HCT116 (cell line): ENCODE measurements at regions not wholly inside any gene's neighbourhood (a gene's known extent, or its start where the extent isn't known, plus 50 kb on each side); places are given as distances from the start of the nearest gene placed in this dataset.

Experiments
- ATAC-seq: fragments of 200-7000 bp; cut with Tn5 transposase; 2 replicates; pipeline ENCODE4 v1.9.1; 2020; ENCODE audit warnings: mild to moderate bottlenecking, moderate library complexity
- BruUV-seq: library from RNA; stranded (reverse); fragments of 400-500 nt; replicated peaks from 2 replicates; lab custom pipeline; 2021; lab: Mats Ljungman, UMichigan
- CTCF ChIA-PET: fragments of 300-600 bp; sonication (Branson Sonifier 250); formaldehyde crosslinking; loops from one replicate; lab custom pipeline; 2021; ENCODE audit warnings: antibody characterized with exemption; lab: Charles Lee
- POLR2A ChIA-PET: fragments of 300-600, 350-600 bp; sonication (Branson Sonifier 250); formaldehyde crosslinking; loops from one replicate; lab custom pipeline; 2021; ENCODE audit warnings: antibody characterized with exemption; lab: Charles Lee
- RAD21 ChIA-PET, 2 experiments: fragments of 300-600 bp; sonication (Branson Sonifier 250); formaldehyde crosslinking; loops; one replicate each; lab custom pipeline; 2023; ENCODE audit warnings: low total read pairs in 2 of 2; ENCODE audit not compliant: uncharacterized antibody in 2 of 2, unreplicated experiment in 2 of 2, low non-redundant PET in 1 of 2; lab: Charles Lee
- DNase-seq: peaks from one replicate; pipeline ENCODE4 v3.0.0-alpha.2; 2010; ENCODE audit warnings: low read depth, low spot score
- H2AFZ ChIP-seq: fragments of 200-600 bp; shearing (Covaris generic), sonication (generic); 2 replicates; pipeline ENCODE4 v1.6.1; 2017; ENCODE audit warnings: low read depth, mixed run types, mixed read lengths, antibody characterized with exemption, low read length; ENCODE audit not compliant: poor library complexity, severe bottlenecking
- H3K27ac ChIP-seq: 2 replicates; pipeline ENCODE4 v1.5.1; 2012; ENCODE audit warnings: low read depth, low read length
- H3K27me3 ChIP-seq: fragments of 200-600 bp; sonication (generic); 2 replicates; pipeline ENCODE4 v1.6.1; 2016; ENCODE audit warnings: mixed run types, low read length, mixed read lengths; ENCODE audit not compliant: insufficient read depth
- H3K36me3 ChIP-seq, 2 experiments: fragments of 200-500 bp in 1 of 2; fragments of 200-600 bp in 1 of 2; sonication (Bioruptor generic) in 1 of 2; sonication (generic) in 1 of 2; 2 replicates each; pipeline versions ENCODE4 v1.5.1 to v1.6.1; 2014 to 2016; ENCODE audit warnings: low read length in 2 of 2, inconsistent platforms in 1 of 2, mixed read lengths in 1 of 2, mixed run types in 1 of 2; ENCODE audit not compliant: insufficient read depth in 2 of 2, control insufficient read depth in 1 of 2
- H3K4me1 ChIP-seq, 2 experiments: fragments of 200-600 bp in 1 of 2; sonication (generic) in 1 of 2; 2 replicates each; pipeline versions ENCODE4 v1.5.1 to v1.6.1; 2012 to 2017; ENCODE audit warnings: low read length in 2 of 2, inconsistent platforms in 1 of 2, mild to moderate bottlenecking in 1 of 2, mixed read lengths in 1 of 2, mixed run types in 1 of 2, moderate library complexity in 1 of 2; ENCODE audit not compliant: insufficient read depth in 2 of 2, control insufficient read depth in 1 of 2
- H3K4me2 ChIP-seq: fragments of 200-600 bp; sonication (generic); 2 replicates; pipeline ENCODE4 v1.6.1; 2017; ENCODE audit warnings: mixed run types, low read length, mixed read lengths
- H3K4me3 ChIP-seq, 2 experiments: fragments of 200-600 bp in 1 of 2; sonication (generic) in 1 of 2; replicated peaks in 1 of 2; 2 replicates each; pipeline ENCODE4 v1.5.1; 2011 to 2016; ENCODE audit warnings: low read length in 2 of 2, control low read depth in 1 of 2, low read depth in 1 of 2, mild to moderate bottlenecking in 1 of 2, mixed read lengths in 1 of 2, mixed run types in 1 of 2
- H3K79me2 ChIP-seq: fragments of 200-600 bp; sonication (generic); 2 replicates; pipeline ENCODE4 v1.6.1; 2017; ENCODE audit warnings: mild to moderate bottlenecking, mixed run types, low read length, moderate library complexity, mixed read lengths; ENCODE audit not compliant: insufficient read depth
- H3K9ac ChIP-seq: fragments of 200-600 bp; sonication (generic); 2 replicates; pipeline ENCODE4 v1.6.1; 2016; ENCODE audit warnings: low read length, mixed read lengths
- H3K9me2 ChIP-seq: fragments of 200-600 bp; sonication (generic), shearing (Covaris generic); 2 replicates; pipeline ENCODE4 v1.6.1; 2017; ENCODE audit warnings: mixed run types, mild to moderate bottlenecking, moderate library complexity; ENCODE audit not compliant: insufficient read depth
- H3K9me3 ChIP-seq, 2 experiments: fragments of 200-500 bp in 1 of 2; fragments of 200-600 bp in 1 of 2; sonication (Bioruptor generic) in 1 of 2; sonication (generic) in 1 of 2; 2 replicates each; pipeline ENCODE4 v1.6.1; 2014 to 2017; ENCODE audit warnings: low read length in 2 of 2, mixed read lengths in 2 of 2, inconsistent platforms in 1 of 2, low read depth in 1 of 2, mild to moderate bottlenecking in 1 of 2, mixed run types in 1 of 2, moderate library complexity in 1 of 2; ENCODE audit not compliant: control insufficient read depth in 1 of 2, insufficient read depth in 1 of 2
- H4K20me1 ChIP-seq: fragments of 200-600 bp; sonication (generic), shearing (Covaris generic); 2 replicates; pipeline ENCODE4 v1.6.1; 2017; ENCODE audit warnings: mixed run types, mild to moderate bottlenecking, moderate library complexity; ENCODE audit not compliant: insufficient read depth
- CBX3 ChIP-seq: IDR thresholded peaks from 2 replicates; pipeline ENCODE4 v1.6.1; 2012; ENCODE audit warnings: low read depth
- CEBPB ChIP-seq: IDR thresholded peaks from 2 replicates; pipeline ENCODE4 v1.6.1; 2012; ENCODE audit warnings: low read depth
- EGR1 ChIP-seq: IDR thresholded peaks from 2 replicates; pipeline ENCODE4 v1.6.1; 2012; ENCODE audit warnings: low read depth
- ELF1 ChIP-seq: IDR thresholded peaks from 2 replicates; pipeline ENCODE4 v1.6.1; 2012; ENCODE audit warnings: low read depth, borderline replicate concordance
- EZH2 ChIP-seq: fragments of 200-600 bp; sonication (generic); IDR thresholded peaks from 2 replicates; pipeline ENCODE4 v1.6.1; 2017; ENCODE audit warnings: antibody characterized with exemption, mixed run types
- EZH2phosphoT487 ChIP-seq: fragments of 200-600 bp; IDR thresholded peaks from 2 replicates; pipeline ENCODE4 v1.6.1; 2018; ENCODE audit warnings: antibody characterized with exemption, borderline replicate concordance
- FOSL1 ChIP-seq: IDR thresholded peaks from 2 replicates; pipeline ENCODE4 v1.6.1; 2012; ENCODE audit warnings: low read depth
- POLR2A ChIP-seq: IDR thresholded peaks from 2 replicates; pipeline ENCODE4 v1.7.0; 2011; ENCODE audit warnings: borderline replicate concordance; ENCODE audit not compliant: insufficient read depth, insufficient read length; ENCODE audit errors: extremely low read depth
- POLR2AphosphoS5 ChIP-seq: IDR thresholded peaks from 2 replicates; pipeline ENCODE4 v1.6.1; 2011; ENCODE audit warnings: mild to moderate bottlenecking, low read depth, low read length, moderate library complexity
- RAD21 ChIP-seq: IDR thresholded peaks from 2 replicates; pipeline ENCODE4 v1.6.1; 2012; ENCODE audit warnings: low read depth, mild to moderate bottlenecking
- SIN3A ChIP-seq: IDR thresholded peaks from 2 replicates; pipeline ENCODE4 v1.6.1; 2012; ENCODE audit warnings: low read depth
- SRF ChIP-seq: IDR thresholded peaks from 2 replicates; pipeline ENCODE4 v1.6.1; 2012; ENCODE audit warnings: low read depth
- TCF7L2 ChIP-seq: IDR thresholded peaks from 2 replicates; pipeline ENCODE4 v1.7.0; 2011; ENCODE audit warnings: borderline replicate concordance, inconsistent platforms; ENCODE audit not compliant: insufficient read depth, insufficient read length; ENCODE audit errors: extremely low read depth
- YY1 ChIP-seq: IDR thresholded peaks from 2 replicates; pipeline ENCODE4 v1.6.1; 2011; ENCODE audit warnings: low read length, low read depth, moderate library complexity, mild to moderate bottlenecking; ENCODE audit not compliant: insufficient replicate concordance; ENCODE audit errors: extremely low read depth
- ZFX ChIP-seq: fragments of 450-650 bp; IDR thresholded peaks from 2 replicates; pipeline ENCODE4 v1.6.1; 2017
- intact Hi-C: fragments of 100-400 bp; cut with micrococcal nuclease; formaldehyde crosslinking; loops from 2 replicates; pipeline ENCODE4 v1.10.0; 2022
- TF ChIP-seq, protein P1 (sequence below): IDR thresholded peaks from 2 replicates; pipeline ENCODE4 v1.6.1; 2012
- TF ChIP-seq, protein P2 (sequence below): IDR thresholded peaks from 2 replicates; pipeline ENCODE4 v1.6.1; 2012
- TF ChIP-seq, protein P3 (sequence below): IDR thresholded peaks from 2 replicates; pipeline ENCODE4 v1.6.1; 2012; ENCODE audit warnings: low read depth

DNA sequence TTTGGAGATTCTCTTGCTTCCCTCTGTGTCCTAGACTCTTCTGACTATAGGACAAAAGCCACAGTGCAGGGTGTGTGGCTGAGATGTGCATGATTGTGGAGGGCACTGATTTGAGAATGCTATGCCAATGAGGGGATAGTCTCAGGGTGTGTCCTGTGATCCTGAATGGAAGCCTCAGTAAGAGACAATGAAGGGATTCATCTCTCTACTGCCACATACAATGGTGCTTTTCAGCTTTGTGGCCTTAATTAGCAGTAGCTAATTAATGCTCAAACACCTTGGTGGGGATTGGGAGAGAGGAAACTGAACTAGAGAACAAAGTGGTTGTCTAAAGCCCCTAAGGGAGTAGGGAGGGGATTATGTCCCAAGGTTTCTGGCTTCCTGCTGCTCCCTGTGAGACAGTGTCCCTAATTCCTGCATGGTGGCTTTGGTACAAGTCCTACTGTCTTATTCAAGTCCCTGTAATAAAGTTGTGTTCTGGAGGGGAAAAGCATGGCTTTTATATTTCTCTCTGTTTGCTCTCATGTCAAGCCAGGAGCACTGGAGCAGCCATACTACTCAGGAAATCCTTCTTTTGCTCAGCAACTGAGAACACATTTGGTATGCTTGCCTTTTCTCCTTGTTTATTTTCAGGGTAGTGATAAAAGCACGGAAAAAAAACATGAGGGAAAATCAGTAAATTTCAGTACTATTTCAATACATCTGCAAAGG is 415.2 kb upstream of the TCF4 start:
- no peak for ATAC-seq
- no peak overlapping the region for H3K27ac ChIP-seq
- intact Hi-C loops, result no loop called here
- no peak overlapping the region for H3K4me3 ChIP-seq
- no peak overlapping the region for H3K4me2 ChIP-seq
- no peak overlapping the region for H3K9ac ChIP-seq
- H4K20me1 ChIP-seq, result no peaks in the 10 kb centered on the region
- H3K36me3 ChIP-seq, result no peaks in the 10 kb centered on the region
- TF ChIP-seq CEBPB (no peak), EZH2 (no peak), CBX3 (no peak), ZFX (no peak), FOSL1 (no peak), YY1 (no peak), ELF1 (no peak), RAD21 (no peak), POLR2AphosphoS5 (no peak), TCF7L2 (no peak), SIN3A (no peak), EZH2phosphoT487 (no peak), EGR1 (no peak), SRF (no peak), POLR2A (no peak)
- TF ChIP-seq, protein P1, sequence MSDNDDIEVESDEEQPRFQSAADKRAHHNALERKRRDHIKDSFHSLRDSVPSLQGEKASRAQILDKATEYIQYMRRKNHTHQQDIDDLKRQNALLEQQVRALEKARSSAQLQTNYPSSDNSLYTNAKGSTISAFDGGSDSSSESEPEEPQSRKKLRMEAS, result no peak
- TF ChIP-seq, protein P2, sequence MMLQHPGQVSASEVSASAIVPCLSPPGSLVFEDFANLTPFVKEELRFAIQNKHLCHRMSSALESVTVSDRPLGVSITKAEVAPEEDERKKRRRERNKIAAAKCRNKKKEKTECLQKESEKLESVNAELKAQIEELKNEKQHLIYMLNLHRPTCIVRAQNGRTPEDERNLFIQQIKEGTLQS, result no peak
- TF ChIP-seq, protein P3, sequence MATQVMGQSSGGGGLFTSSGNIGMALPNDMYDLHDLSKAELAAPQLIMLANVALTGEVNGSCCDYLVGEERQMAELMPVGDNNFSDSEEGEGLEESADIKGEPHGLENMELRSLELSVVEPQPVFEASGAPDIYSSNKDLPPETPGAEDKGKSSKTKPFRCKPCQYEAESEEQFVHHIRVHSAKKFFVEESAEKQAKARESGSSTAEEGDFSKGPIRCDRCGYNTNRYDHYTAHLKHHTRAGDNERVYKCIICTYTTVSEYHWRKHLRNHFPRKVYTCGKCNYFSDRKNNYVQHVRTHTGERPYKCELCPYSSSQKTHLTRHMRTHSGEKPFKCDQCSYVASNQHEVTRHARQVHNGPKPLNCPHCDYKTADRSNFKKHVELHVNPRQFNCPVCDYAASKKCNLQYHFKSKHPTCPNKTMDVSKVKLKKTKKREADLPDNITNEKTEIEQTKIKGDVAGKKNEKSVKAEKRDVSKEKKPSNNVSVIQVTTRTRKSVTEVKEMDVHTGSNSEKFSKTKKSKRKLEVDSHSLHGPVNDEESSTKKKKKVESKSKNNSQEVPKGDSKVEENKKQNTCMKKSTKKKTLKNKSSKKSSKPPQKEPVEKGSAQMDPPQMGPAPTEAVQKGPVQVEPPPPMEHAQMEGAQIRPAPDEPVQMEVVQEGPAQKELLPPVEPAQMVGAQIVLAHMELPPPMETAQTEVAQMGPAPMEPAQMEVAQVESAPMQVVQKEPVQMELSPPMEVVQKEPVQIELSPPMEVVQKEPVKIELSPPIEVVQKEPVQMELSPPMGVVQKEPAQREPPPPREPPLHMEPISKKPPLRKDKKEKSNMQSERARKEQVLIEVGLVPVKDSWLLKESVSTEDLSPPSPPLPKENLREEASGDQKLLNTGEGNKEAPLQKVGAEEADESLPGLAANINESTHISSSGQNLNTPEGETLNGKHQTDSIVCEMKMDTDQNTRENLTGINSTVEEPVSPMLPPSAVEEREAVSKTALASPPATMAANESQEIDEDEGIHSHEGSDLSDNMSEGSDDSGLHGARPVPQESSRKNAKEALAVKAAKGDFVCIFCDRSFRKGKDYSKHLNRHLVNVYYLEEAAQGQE, result no peak
- TF ChIP-seq, all 23 proteins: peak for 0
- Histone ChIP-seq H3K4me1 (no peaks in the 10 kb centered on the region), H2AFZ (no peak overlapping the region), H3K79me2 (no peaks in the 10 kb centered on the region), H3K9me3 (peaks cover 9 to 10% of the 10 kb centered on the region in 2 experiments; a peak in 2 of 4 replicates), H3K27me3 (no peaks in the 10 kb centered on the region), H3K9me2 (no peaks in the 10 kb centered on the region)
- no peak for DNase-seq
- CTCF ChIA-PET, result no interaction called here
- no TSS peak for BruUV-seq
- POLR2A ChIA-PET, result no interaction called here
- RAD21 ChIA-PET, result no interaction called here
